Left hindlimb (tissue), 1 donor: ENCODE measurements at regions not wholly inside any gene's neighbourhood (a gene's known extent, or its start where the extent isn't known, plus 50 kb on each side); places are given as distances from the start of the nearest gene placed in this dataset.

Experiments
- DNase-seq: peaks from one replicate; pipeline ENCODE4 v3.0.0-alpha.2; 2018

- no peak for DNase-seq
These were observed 345.9 kb upstream of the CD180 start for GRCh38 chr5:67542479-67542878.

GRCh38 chr5:67541875-67542274 is 345.3 kb upstream of the CD180 start:
- DNase-seq, result no peak

GRCh38 chr5:67538855-67539506 is 342.4 kb upstream of the CD180 start:
- no peak for DNase-seq

GRCh38 chr5:67537439-67538148 is 341.0 kb upstream of the CD180 start:
- DNase-seq, result no peak

GRCh38 chr5:67536866-67537265 is 340.3 kb upstream of the CD180 start:
- no peak for DNase-seq

GRCh38 chr5:67530609-67531255 is 334.1 kb upstream of the CD180 start:
- DNase-seq, result peak; percentile 49

- DNase-seq, result no peak
These were observed 332.4 kb upstream of the CD180 start for GRCh38 chr5:67528953-67529352.

GRCh38 chr5:67526793-67527192 is 330.2 kb upstream of the CD180 start:
- no peak for DNase-seq

GRCh38 chr5:67520161-67520908 is 323.7 kb upstream of the CD180 start:
- DNase-seq, result no peak

- no peak for DNase-seq
These were observed 321.6 kb upstream of the CD180 start for GRCh38 chr5:67518227-67518626.

GRCh38 chr5:67516948-67517565 is 320.5 kb upstream of the CD180 start:
- no peak for DNase-seq

GRCh38 chr5:67515762-67516161 is 319.2 kb upstream of the CD180 start:
- DNase-seq, result no peak

GRCh38 chr5:67515020-67515689 is 318.6 kb upstream of the CD180 start:
- no peak for DNase-seq

GRCh38 chr5:67512758-67513157 is 316.2 kb upstream of the CD180 start:
- DNase-seq, result no peak

- no peak for DNase-seq
These were observed 315.3 kb upstream of the CD180 start for GRCh38 chr5:67511911-67512310.

- no peak for DNase-seq
These were observed 313.6 kb upstream of the CD180 start for GRCh38 chr5:67510204-67510603.

GRCh38 chr5:67509402-67510186 is 313.0 kb upstream of the CD180 start:
- DNase-seq, result no peak

- no peak for DNase-seq
These were observed 309.6 kb upstream of the CD180 start for GRCh38 chr5:67506241-67506640.

GRCh38 chr5:67502951-67503350 is 306.4 kb upstream of the CD180 start:
- DNase-seq, result no peak

GRCh38 chr5:67496051-67496450 is 299.5 kb upstream of the CD180 start:
- DNase-seq, result no peak

GRCh38 chr5:67495072-67495471 is 298.5 kb upstream of the CD180 start:
- DNase-seq, result no peak
